ENCODE measurements at regions not wholly inside any gene's neighbourhood (a gene's known extent, or its start where the extent isn't known, plus 50 kb on each side); places are given as distances from the start of the nearest gene placed in this dataset.

DNA sequence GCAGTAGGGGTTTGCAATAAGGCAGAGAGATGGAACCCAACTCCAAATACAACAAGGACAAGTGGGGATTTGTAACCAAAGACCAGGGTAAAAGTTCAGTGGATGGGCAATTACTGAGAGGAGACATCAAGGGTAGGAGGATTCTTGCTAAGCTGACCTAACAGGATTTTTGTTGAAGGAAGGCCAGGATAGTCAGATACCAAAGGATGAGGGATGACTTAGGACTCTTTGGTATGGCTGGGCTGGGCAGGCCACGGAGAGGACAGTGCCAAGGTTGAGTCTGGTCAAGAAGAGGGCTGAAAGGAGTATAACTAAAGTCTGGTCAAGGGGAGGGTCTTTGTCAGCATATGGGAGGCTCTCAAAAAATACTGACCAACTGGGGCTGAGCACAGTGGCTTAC is 85.3 kb upstream of the UBE2E2 start:
- no peak for ATAC-seq
- no peaks in the 10 kb centered on the region for H3K4me1 ChIP-seq

DNA sequence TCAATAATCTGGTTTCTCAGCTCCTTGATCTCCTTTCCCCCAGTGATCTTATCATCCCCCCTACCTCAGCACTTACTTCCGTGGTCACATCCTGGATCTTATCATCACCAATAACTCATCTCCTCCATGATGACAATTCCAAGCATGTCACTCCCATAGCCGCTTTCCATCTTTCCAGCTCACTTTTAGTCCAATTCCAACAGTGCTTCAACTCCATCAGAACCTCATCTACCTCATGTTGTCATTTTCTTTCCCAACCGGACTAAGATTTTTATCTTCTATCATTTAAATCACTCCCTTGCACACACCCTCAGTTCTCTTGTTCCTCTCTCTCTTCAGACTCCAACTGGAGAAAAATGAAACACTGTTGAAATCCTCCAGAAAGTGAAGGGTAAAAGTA is 75.9 kb upstream of the UBE2E2 start:
- Histone ChIP-seq H3K36me3 (replicated peaks in 1 of 2; ENCODE audit: insufficient read depth in 1 of 2, low read depth in 2 of 2) (no peaks in the 10 kb centered on the region), H3K27ac (no peak overlapping the region), H3K27me3 (no peaks in the 10 kb centered on the region), H3K4me1 (no peaks in the 10 kb centered on the region), H3K4me3 (no peak overlapping the region), H3K9me3 (no peaks in the 10 kb centered on the region)
- DNase-seq (no peak), ATAC-seq (no peak)
- TF ChIP-seq POLR2A (IDR thresholded peaks at IDR 0.05) = no peak
- TF ChIP-seq, protein P1, sequence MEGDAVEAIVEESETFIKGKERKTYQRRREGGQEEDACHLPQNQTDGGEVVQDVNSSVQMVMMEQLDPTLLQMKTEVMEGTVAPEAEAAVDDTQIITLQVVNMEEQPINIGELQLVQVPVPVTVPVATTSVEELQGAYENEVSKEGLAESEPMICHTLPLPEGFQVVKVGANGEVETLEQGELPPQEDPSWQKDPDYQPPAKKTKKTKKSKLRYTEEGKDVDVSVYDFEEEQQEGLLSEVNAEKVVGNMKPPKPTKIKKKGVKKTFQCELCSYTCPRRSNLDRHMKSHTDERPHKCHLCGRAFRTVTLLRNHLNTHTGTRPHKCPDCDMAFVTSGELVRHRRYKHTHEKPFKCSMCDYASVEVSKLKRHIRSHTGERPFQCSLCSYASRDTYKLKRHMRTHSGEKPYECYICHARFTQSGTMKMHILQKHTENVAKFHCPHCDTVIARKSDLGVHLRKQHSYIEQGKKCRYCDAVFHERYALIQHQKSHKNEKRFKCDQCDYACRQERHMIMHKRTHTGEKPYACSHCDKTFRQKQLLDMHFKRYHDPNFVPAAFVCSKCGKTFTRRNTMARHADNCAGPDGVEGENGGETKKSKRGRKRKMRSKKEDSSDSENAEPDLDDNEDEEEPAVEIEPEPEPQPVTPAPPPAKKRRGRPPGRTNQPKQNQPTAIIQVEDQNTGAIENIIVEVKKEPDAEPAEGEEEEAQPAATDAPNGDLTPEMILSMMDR (IDR thresholded peaks at IDR 0.05) = no peak
- intact Hi-C loops (cut with DNase I) = no loop called here
- 64 to 86% methylated on average over 3 of the region's 3 CpGs for WGBS, 2 donors

More for the DNA sequence above, 85.3 kb upstream of the UBE2E2 start:
- no peak overlapping the region for H3K27ac ChIP-seq
- 29 to 45% methylated on average over 1 of the region's 1 CpG for WGBS, 2 donors
- no peak for DNase-seq
- TF ChIP-seq POLR2A (IDR thresholded peaks at IDR 0.05) = no peak
- TF ChIP-seq, protein P1 (IDR thresholded peaks at IDR 0.05) = no peak
- intact Hi-C loops (cut with DNase I) = no loop called here
- no peaks in the 10 kb centered on the region for H3K27me3 ChIP-seq
- H3K36me3 ChIP-seq (replicated peaks in 1 of 2; ENCODE audit: insufficient read depth in 1 of 2, low read depth in 2 of 2) = no peaks in the 10 kb centered on the region
- no peaks in the 10 kb centered on the region for H3K9me3 ChIP-seq
- no peak overlapping the region for H3K4me3 ChIP-seq

DNA sequence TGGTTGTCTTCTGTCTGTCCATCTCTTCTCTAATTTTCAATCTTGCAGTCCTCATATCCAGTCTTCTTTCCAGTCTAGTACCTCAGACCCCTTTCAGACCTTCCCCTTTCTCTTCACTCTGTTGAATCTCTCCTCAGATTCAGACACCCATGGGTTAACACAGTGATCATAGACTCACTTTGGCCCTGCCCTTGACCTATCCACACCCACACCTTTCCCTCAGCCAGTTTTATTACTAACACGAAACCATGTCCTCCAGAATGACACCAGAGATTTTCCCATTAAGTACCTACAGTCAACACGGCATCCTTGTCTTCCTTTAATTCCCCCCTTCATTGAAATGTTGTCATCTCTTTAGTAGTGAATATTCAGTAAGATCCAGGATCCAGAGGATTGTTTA is 74.5 kb upstream of the UBE2E2 start:
- DNase-seq (no peak), ATAC-seq (no peak)
- Histone ChIP-seq H3K4me3 (no peak overlapping the region), H3K27ac (no peak overlapping the region), H3K9me3 (no peaks in the 10 kb centered on the region), H3K4me1 (no peaks in the 10 kb centered on the region), H3K36me3 (replicated peaks in 1 of 2; ENCODE audit: insufficient read depth in 1 of 2, low read depth in 2 of 2) (no peaks in the 10 kb centered on the region), H3K27me3 (no peaks in the 10 kb centered on the region)
- intact Hi-C loops (cut with DNase I) = no loop called here
- 51 to 75% methylated on average over 2 of the region's 2 CpGs for WGBS, 2 donors
- no peak for TF ChIP-seq POLR2A (IDR thresholded peaks at IDR 0.05)
- TF ChIP-seq, protein P1 (IDR thresholded peaks at IDR 0.05) = no peak

DNA sequence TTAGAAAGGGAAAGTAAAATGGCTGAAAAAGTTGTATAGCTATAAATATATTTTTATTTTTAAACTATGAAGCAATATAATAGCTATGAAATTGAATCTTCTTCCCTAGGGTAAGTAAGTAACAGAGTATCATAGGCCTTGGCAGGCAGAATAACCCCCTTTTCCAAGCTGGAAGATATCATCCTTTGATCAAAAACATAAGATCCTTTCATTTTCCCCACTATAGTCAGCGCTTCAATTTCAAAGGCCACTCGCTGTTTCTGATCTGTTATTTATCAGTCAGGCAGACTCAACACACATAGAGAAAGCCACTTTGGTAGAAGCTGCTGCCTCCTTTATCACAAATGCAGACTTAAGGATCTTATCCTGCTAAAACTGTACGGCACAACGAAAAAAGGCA is 74.0 kb upstream of the UBE2E2 start:
- no peaks in the 10 kb centered on the region for H3K4me1 ChIP-seq
- WGBS, 2 donors = 53 to 73% methylated on average over 4 of the region's 4 CpGs
- no peak overlapping the region for H3K4me3 ChIP-seq

DNA sequence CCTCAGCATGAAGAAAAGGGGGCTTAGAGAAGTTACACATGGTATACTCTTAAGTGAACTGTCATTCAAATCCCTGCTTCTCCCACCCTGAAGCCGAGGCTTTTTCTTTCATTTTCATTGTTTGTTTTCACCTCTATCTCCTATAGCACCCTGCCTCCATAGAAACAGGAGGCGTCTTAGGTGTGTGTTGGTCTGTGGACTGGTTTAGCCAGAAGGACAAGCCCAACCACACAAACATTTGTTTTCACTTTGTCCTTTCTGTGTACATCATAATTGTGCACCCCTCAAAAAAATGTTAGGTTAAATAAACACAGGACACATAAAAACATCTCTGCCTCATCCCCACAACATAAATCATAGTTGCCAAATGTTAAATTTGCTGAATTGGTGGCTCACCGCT is 73.3 kb upstream of the UBE2E2 start:
- H3K4me3 ChIP-seq = no peak overlapping the region
- no peaks in the 10 kb centered on the region for H3K9me3 ChIP-seq
- WGBS, 2 donors = 45 to 48% methylated on average over 3 of the region's 3 CpGs
- TF ChIP-seq, protein P1 (IDR thresholded peaks at IDR 0.05) = no peak
- no peak for TF ChIP-seq POLR2A (IDR thresholded peaks at IDR 0.05)
- ATAC-seq = no peak
- no peaks in the 10 kb centered on the region for H3K4me1 ChIP-seq
- no peaks in the 10 kb centered on the region for H3K27me3 ChIP-seq
- no peak for DNase-seq
- no peak overlapping the region for H3K27ac ChIP-seq
- intact Hi-C loops (cut with DNase I) = no loop called here
- H3K36me3 ChIP-seq (replicated peaks in 1 of 2; ENCODE audit: insufficient read depth in 1 of 2, low read depth in 2 of 2) = no peaks in the 10 kb centered on the region

More for the DNA sequence above, 74.0 kb upstream of the UBE2E2 start:
- intact Hi-C loops (cut with DNase I) = no loop called here
- H3K9me3 ChIP-seq = no peaks in the 10 kb centered on the region
- no peak overlapping the region for H3K27ac ChIP-seq
- H3K27me3 ChIP-seq = no peaks in the 10 kb centered on the region
- ATAC-seq = no peak
- DNase-seq = no peak
- no peaks in the 10 kb centered on the region for H3K36me3 ChIP-seq (replicated peaks in 1 of 2; ENCODE audit: insufficient read depth in 1 of 2, low read depth in 2 of 2)
- TF ChIP-seq, protein P1 (IDR thresholded peaks at IDR 0.05) = no peak
- TF ChIP-seq POLR2A (IDR thresholded peaks at IDR 0.05) = no peak
